Choroid plexus epithelial cell (primary cell): ENCODE measurements at regions not wholly inside any gene's neighbourhood (a gene's known extent, or its start where the extent isn't known, plus 50 kb on each side); places are given as distances from the start of the nearest gene placed in this dataset.

Experiments
- DNase-seq: peaks from one replicate; pipeline ENCODE4 v3.0.0-alpha.2; 2010; ENCODE audit warnings: low read depth
- H3K4me3 ChIP-seq: 2 replicates; pipeline ENCODE4 v1.5.1; 2011; ENCODE audit warnings: low read depth, mild to moderate bottlenecking, control low read depth, low read length, moderate library complexity
- TF ChIP-seq, protein P1 (sequence below): conservative IDR thresholded peaks from 2 replicates; pipeline ENCODE4 v1.5.1; 2011; ENCODE audit warnings: low read depth, mild to moderate bottlenecking, control low read depth, inconsistent platforms, low read length, moderate library complexity

DNA sequence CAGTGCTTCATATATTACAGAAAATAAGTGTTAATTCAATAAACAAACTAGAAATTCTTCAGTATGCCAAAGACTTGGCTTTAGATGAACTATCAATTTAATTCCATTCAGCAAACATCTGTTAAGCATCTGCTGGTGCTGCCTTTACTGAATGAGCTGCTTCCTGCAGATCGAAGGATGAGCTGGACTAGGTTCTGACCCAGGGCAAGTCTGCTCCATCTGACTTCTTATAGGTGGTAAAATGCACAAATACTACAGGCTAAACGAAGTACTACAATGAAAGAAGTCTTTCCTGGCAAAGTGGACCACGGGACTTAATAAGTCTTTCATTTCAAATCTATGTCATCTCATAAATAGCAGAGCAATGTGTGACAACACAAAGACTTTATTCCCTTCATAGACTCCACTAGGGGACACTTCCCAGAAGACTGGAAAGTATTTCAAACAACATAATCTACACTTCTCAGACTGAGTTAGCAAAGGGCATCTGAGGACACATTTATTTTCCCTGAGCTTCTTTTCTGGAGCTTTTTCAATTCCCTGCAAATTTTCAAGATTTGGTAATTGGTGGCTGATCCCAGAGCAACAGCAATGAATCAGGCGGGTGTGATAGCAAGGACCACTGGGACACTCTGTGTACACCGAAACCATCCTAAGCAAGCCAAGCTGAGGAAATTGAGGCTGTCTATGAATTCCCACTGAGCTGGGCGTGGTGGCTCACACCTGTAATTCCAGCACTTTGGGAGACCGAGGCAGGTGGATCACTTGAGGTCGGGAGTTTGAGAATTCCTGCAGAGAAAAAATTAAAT lies 108.9 kb upstream of the FRMD4A start:
- DNase-seq = peak; percentile 21
- no peak overlapping the region for H3K4me3 ChIP-seq
- TF ChIP-seq, protein P1, sequence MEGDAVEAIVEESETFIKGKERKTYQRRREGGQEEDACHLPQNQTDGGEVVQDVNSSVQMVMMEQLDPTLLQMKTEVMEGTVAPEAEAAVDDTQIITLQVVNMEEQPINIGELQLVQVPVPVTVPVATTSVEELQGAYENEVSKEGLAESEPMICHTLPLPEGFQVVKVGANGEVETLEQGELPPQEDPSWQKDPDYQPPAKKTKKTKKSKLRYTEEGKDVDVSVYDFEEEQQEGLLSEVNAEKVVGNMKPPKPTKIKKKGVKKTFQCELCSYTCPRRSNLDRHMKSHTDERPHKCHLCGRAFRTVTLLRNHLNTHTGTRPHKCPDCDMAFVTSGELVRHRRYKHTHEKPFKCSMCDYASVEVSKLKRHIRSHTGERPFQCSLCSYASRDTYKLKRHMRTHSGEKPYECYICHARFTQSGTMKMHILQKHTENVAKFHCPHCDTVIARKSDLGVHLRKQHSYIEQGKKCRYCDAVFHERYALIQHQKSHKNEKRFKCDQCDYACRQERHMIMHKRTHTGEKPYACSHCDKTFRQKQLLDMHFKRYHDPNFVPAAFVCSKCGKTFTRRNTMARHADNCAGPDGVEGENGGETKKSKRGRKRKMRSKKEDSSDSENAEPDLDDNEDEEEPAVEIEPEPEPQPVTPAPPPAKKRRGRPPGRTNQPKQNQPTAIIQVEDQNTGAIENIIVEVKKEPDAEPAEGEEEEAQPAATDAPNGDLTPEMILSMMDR = no peak

GRCh38 chr10:14438576-14438975 lies 107.9 kb upstream of the FRMD4A start:
- no peak overlapping the region for H3K4me3 ChIP-seq
- TF ChIP-seq, protein P1 = no peak
- DNase-seq = no peak

DNA sequence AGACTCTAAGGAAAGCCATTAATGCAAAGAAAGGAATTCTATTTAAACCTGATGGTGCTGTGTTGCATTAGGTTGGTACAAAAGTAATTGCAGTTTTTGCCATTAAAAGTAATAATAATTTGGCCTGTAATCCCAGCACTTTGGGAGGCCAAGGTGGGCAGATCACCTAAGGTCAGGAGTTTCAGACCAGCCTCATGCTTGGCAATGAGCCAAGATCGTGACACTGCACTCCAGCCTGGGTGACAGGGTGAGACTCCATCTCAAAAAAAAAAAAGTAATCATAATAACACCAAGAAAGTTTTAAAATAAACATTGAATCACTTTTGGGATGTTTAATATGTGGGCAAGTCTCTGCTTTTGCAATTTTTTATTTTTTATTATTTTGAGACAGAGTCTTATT lies 107.3 kb upstream of the FRMD4A start:
- H3K4me3 ChIP-seq = no peak overlapping the region
- DNase-seq = no peak
- TF ChIP-seq, protein P1 = no peak

GRCh38 chr10:14435976-14436632 lies 105.4 kb upstream of the FRMD4A start:
- TF ChIP-seq, protein P1 = no peak
- H3K4me3 ChIP-seq = no peak overlapping the region
- no peak for DNase-seq

GRCh38 chr10:14433147-14433546 lies 102.4 kb upstream of the FRMD4A start:
- TF ChIP-seq, protein P1 = no peak
- no peak overlapping the region for H3K4me3 ChIP-seq
- no peak for DNase-seq

DNA sequence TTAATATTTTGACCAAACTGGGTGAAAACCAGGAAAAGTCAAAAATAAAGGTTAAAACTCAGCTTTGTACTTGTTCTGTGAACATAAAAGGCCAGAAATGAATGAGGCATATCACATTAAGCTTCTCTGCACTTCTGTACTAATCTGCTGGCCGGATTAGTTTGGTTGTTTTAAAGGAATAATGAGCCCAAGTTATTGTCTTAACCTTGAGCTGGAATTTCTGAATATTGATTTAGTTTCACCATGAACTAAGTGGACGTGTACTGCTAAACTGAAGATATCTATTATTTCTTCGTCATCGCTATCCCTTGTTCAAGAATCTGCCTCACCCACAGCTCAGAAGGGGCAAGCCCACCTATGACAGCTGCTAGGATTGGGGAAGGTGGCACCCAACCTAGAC lies 101.1 kb upstream of the FRMD4A start:
- no peak for DNase-seq
- TF ChIP-seq, protein P1 = no peak
- no peak overlapping the region for H3K4me3 ChIP-seq
